ENCODE measurements at regions not wholly inside any gene's neighbourhood (a gene's known extent, or its start where the extent isn't known, plus 50 kb on each side); places are given as distances from the start of the nearest gene placed in this dataset.

DNA sequence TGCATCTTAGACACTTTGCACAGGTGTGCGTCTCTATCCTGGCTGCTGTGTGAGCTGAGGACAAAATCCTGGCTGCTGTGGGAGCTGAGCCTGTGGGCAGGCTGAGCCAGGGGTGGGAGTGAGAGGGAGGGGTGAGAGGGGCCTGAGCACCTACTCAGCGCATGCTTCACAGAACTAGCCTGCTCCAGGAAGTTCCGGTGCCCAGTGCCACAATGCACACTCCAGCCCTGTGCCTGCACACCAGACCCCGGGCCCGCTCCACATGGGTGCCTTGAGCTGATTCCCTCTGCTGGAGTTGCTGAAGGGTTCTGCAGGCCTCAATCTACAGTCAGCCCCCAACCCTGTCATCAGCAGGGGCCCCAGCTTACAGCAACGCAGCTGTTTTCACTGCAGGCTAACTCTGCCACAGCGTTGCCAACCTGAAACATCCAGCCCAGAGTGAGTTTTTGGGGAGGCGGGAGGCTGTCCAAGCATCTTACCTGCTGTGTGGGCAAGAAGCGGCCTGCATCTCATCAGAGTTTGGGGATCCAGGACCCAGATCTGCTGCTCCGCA lies 1377.9 kb downstream of the TBC1D22A start:
- H3K27me3 ChIP-seq, result no peaks in the 10 kb centered on the region
- H3K4me1 ChIP-seq (replicated peaks in 1 of 2), result no peaks in the 10 kb centered on the region
- TF ChIP-seq, protein P1, sequence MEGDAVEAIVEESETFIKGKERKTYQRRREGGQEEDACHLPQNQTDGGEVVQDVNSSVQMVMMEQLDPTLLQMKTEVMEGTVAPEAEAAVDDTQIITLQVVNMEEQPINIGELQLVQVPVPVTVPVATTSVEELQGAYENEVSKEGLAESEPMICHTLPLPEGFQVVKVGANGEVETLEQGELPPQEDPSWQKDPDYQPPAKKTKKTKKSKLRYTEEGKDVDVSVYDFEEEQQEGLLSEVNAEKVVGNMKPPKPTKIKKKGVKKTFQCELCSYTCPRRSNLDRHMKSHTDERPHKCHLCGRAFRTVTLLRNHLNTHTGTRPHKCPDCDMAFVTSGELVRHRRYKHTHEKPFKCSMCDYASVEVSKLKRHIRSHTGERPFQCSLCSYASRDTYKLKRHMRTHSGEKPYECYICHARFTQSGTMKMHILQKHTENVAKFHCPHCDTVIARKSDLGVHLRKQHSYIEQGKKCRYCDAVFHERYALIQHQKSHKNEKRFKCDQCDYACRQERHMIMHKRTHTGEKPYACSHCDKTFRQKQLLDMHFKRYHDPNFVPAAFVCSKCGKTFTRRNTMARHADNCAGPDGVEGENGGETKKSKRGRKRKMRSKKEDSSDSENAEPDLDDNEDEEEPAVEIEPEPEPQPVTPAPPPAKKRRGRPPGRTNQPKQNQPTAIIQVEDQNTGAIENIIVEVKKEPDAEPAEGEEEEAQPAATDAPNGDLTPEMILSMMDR (IDR thresholded peaks at IDR 0.05), result no peak
- no peak for TF ChIP-seq POLR2A (IDR thresholded peaks at IDR 0.05)
- WGBS, 4 donors, result 93 to 100% (median 95%) methylated on average over 1 to 10 of the region's 10 CpGs
- no peaks in the 10 kb centered on the region for H3K9me3 ChIP-seq (replicated peaks in 1 of 3)
- intact Hi-C loops (cut with DNase I), result no loop called here
- no peak overlapping the region for H3K27ac ChIP-seq
- DNase-seq, result no peak
- no peaks in the 10 kb centered on the region for H3K36me3 ChIP-seq (replicated peaks in 1 of 2)
- H3K4me3 ChIP-seq, result no peak overlapping the region

DNA sequence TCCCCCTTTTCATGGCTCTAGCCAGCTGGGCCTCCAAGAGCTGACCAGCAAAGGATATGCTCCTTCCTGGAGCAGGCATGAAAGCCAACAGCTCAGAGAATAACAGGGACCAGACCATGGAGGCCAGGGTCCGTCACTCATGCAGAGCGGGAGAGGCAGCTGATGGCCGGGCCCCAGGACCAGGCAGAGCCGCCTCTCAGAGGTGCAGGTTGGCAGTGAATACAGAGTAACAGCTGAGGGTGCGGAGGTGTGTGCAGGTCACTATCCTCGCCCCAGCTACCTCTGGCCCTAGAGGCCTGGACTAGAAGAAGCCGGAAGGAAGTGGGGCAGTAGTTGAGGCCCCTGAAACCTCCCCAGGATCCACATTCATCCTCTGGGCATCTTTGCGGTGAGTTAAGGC lies 1377.3 kb downstream of the TBC1D22A start:
- Histone ChIP-seq H3K27ac (no peak overlapping the region), H3K9me3 (replicated peaks in 1 of 3) (no peaks in the 10 kb centered on the region), H3K27me3 (no peaks in the 10 kb centered on the region), H3K36me3 (replicated peaks in 1 of 2) (no peaks in the 10 kb centered on the region), H3K4me1 (replicated peaks in 1 of 2) (no peaks in the 10 kb centered on the region), H3K4me3 (no peak overlapping the region)
- intact Hi-C loops (cut with DNase I), result no loop called here
- WGBS, 4 donors, result 84 to 86% (median 85%) methylated on average over 6 to 8 of the region's 8 CpGs; no CpG with 5 or more reads in 1 of the 4 donors
- TF ChIP-seq, protein P1 (IDR thresholded peaks at IDR 0.05), result no peak
- TF ChIP-seq POLR2A (IDR thresholded peaks at IDR 0.05), result no peak
- DNase-seq, result no peak

DNA sequence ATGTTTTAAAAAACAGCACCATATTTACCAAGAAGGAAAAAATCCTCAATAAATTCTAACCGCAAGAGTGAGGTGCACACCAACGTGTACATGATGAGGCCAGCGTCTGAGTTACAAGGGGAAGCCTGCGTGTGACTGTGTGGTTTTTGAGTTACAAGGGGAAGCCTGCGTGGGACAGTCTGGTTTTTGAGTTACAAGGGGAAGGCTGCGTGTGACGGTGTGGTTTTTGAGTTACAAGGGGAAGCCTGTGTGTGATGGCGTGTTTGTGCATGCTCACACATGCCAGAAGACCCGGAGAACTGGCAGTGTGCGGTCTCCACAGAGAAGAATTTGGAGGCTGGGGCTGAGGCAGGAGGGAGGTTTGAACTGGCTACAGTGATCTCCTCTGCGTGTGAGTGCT lies 1376.4 kb downstream of the TBC1D22A start:
- no peak for TF ChIP-seq POLR2A (IDR thresholded peaks at IDR 0.05)
- TF ChIP-seq, protein P1 (IDR thresholded peaks at IDR 0.05), result no peak
- WGBS, 4 donors, result 73 to 78% (median 74%) methylated on average over 10 to 11 of the region's 11 CpGs

DNA sequence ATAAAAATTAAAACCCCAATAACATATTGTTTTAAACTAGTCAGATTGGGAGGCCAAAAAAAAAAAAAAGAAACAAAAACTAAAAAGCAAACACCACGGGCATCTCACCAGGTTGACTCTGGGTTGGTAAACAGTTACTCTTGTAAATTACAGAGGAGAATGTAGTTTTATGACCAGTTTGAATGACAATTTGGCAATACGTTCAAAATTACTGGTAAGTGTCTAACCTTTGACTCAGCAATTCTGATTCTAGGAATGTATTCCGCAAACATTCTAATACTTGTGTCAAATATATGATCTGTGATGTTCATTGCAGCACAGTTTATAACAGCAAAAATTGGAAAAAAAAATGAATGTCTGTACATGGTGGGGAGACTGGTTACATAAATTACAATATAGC lies 1376.0 kb downstream of the TBC1D22A start:
- no peak for DNase-seq
- Histone ChIP-seq H3K27me3 (no peaks in the 10 kb centered on the region), H3K27ac (no peak overlapping the region), H3K36me3 (replicated peaks in 1 of 2) (no peaks in the 10 kb centered on the region), H3K4me3 (no peak overlapping the region), H3K4me1 (replicated peaks in 1 of 2) (no peaks in the 10 kb centered on the region), H3K9me3 (replicated peaks in 1 of 3) (no peaks in the 10 kb centered on the region)
- 57 to 73% (median 65%) methylated on average over 3 of the region's 3 CpGs for WGBS, 4 donors
- TF ChIP-seq, protein P1 (IDR thresholded peaks at IDR 0.05), result no peak
- no peak for TF ChIP-seq POLR2A (IDR thresholded peaks at IDR 0.05)
- intact Hi-C loops (cut with DNase I), result no loop called here

More for the DNA sequence above, 1376.4 kb downstream of the TBC1D22A start:
- Histone ChIP-seq H3K27me3 (no peaks in the 10 kb centered on the region), H3K4me1 (replicated peaks in 1 of 2) (no peaks in the 10 kb centered on the region), H3K9me3 (replicated peaks in 1 of 3) (no peaks in the 10 kb centered on the region), H3K27ac (no peak overlapping the region), H3K36me3 (replicated peaks in 1 of 2) (no peaks in the 10 kb centered on the region), H3K4me3 (no peak overlapping the region)
- DNase-seq, result no peak
- intact Hi-C loops (cut with DNase I), result no loop called here

Data from adrenal gland (tissue), 9 donors.